Effector memory CD8-positive, alpha-beta T cell (primary cell): ENCODE measurements at regions not wholly inside any gene's neighbourhood (a gene's known extent, or its start where the extent isn't known, plus 50 kb on each side); places are given as distances from the start of the nearest gene placed in this dataset.

ENCODE experiments used
- ATAC-seq: fragments of 150-1000 bp; cut with Tn5 transposase; replicated peaks from 2 replicates; pipeline ENCODE4 v1.10.0; 2021; ENCODE audit warnings: mild to moderate bottlenecking, moderate library complexity
- DNase-seq, 3 experiments: peaks; one replicate each; pipeline ENCODE4 v3.0.0; 2021
- H3K27ac Mint-ChIP-seq, 2 donors: one replicate each; pipeline ENCODE4 v1.8.0; 2022; ENCODE audit warnings: mild to moderate bottlenecking in 2 of 2, mixed read lengths in 2 of 2, moderate library complexity in 2 of 2
- H3K27me3 Mint-ChIP-seq, 2 donors: one replicate each; pipeline ENCODE4 v1.8.0; 2022; ENCODE audit warnings: mixed read lengths in 2 of 2
- H3K36me3 Mint-ChIP-seq: one replicate; pipeline ENCODE4 v1.8.0; 2022; ENCODE audit warnings: mild to moderate bottlenecking, moderate library complexity, mixed read lengths; ENCODE audit not compliant: insufficient read depth
- H3K4me1 Mint-ChIP-seq, 2 donors: one replicate each; pipeline ENCODE4 v1.8.0; 2022; ENCODE audit warnings: low read depth in 2 of 2, mixed read lengths in 2 of 2
- H3K4me3 Mint-ChIP-seq, 2 donors: one replicate each; pipeline ENCODE4 v1.8.0; 2022; ENCODE audit warnings: mild to moderate bottlenecking in 2 of 2, mixed read lengths in 2 of 2, moderate library complexity in 2 of 2
- H3K9me3 Mint-ChIP-seq, 2 donors: one replicate each; pipeline ENCODE4 v1.8.0; 2022; ENCODE audit warnings: mixed read lengths in 2 of 2

- Mint-ChIP-seq H3K36me3 (no peaks in the 10 kb centered on the region), H3K4me3 (no peak overlapping the region), H3K9me3 (no peaks in the 10 kb centered on the region), H3K27ac (no peak overlapping the region), H3K27me3 (no peaks in the 10 kb centered on the region), H3K4me1 (no peaks in the 10 kb centered on the region)
- ATAC-seq (no peak), DNase-seq (no peak)
Measured at GRCh38 chr21:28459193-28459592, 533.5 kb downstream of the LTN1 start.

GRCh38 chr21:28458446-28458845 lies 534.2 kb downstream of the LTN1 start:
- Mint-ChIP-seq H3K27me3 (no peaks in the 10 kb centered on the region), H3K4me1 (no peaks in the 10 kb centered on the region), H3K9me3 (no peaks in the 10 kb centered on the region), H3K36me3 (no peaks in the 10 kb centered on the region), H3K4me3 (no peak overlapping the region), H3K27ac (no peak overlapping the region)
- DNase-seq (no peak), ATAC-seq (no peak)

GRCh38 chr21:28455253-28455600 lies 537.5 kb downstream of the LTN1 start:
- no peak for DNase-seq
- ATAC-seq, result no peak
- Mint-ChIP-seq H3K27ac (no peak overlapping the region), H3K27me3 (no peaks in the 10 kb centered on the region), H3K9me3 (no peaks in the 10 kb centered on the region), H3K4me3 (no peak overlapping the region), H3K36me3 (no peaks in the 10 kb centered on the region), H3K4me1 (no peaks in the 10 kb centered on the region)

GRCh38 chr21:28454564-28455252 lies 538.0 kb downstream of the LTN1 start:
- no peak for ATAC-seq
- H3K27ac Mint-ChIP-seq, result no peak overlapping the region
- no peaks in the 10 kb centered on the region for H3K27me3 Mint-ChIP-seq
- H3K4me3 Mint-ChIP-seq, result no peak overlapping the region
- no peak for DNase-seq
- no peaks in the 10 kb centered on the region for H3K36me3 Mint-ChIP-seq
- no peaks in the 10 kb centered on the region for H3K9me3 Mint-ChIP-seq
- H3K4me1 Mint-ChIP-seq, result no peaks in the 10 kb centered on the region

GRCh38 chr21:28447462-28447861 lies 545.2 kb downstream of the LTN1 start:
- no peak overlapping the region for H3K4me3 Mint-ChIP-seq
- ATAC-seq (no peak), DNase-seq (no peak)
- H3K9me3 Mint-ChIP-seq, result peaks cover 0 to 2% of the 10 kb centered on the region in 2 donors
- H3K27ac Mint-ChIP-seq, result no peak overlapping the region
- no peaks in the 10 kb centered on the region for H3K4me1 Mint-ChIP-seq
- no peaks in the 10 kb centered on the region for H3K36me3 Mint-ChIP-seq
- no peaks in the 10 kb centered on the region for H3K27me3 Mint-ChIP-seq

- Mint-ChIP-seq H3K36me3 (no peaks in the 10 kb centered on the region), H3K27ac (no peak overlapping the region), H3K4me1 (no peaks in the 10 kb centered on the region), H3K4me3 (no peak overlapping the region), H3K27me3 (no peaks in the 10 kb centered on the region), H3K9me3 (peaks cover 0 to 2% of the 10 kb centered on the region in 2 donors)
- ATAC-seq, result no peak
- no peak for DNase-seq
Measured at GRCh38 chr21:28445141-28445830, 547.4 kb downstream of the LTN1 start.

- ATAC-seq (no peak), DNase-seq (no peak)
- H3K27me3 Mint-ChIP-seq, result no peaks in the 10 kb centered on the region
- H3K27ac Mint-ChIP-seq, result no peak overlapping the region
- H3K36me3 Mint-ChIP-seq, result no peaks in the 10 kb centered on the region
- H3K4me3 Mint-ChIP-seq, result no peak overlapping the region
- peaks cover 0 to 2% of the 10 kb centered on the region in 2 donors for H3K9me3 Mint-ChIP-seq
- no peaks in the 10 kb centered on the region for H3K4me1 Mint-ChIP-seq
Measured at GRCh38 chr21:28444557-28444956, 548.1 kb downstream of the LTN1 start.

- peaks cover 0 to 2% of the 10 kb centered on the region in 2 donors for H3K9me3 Mint-ChIP-seq
- ATAC-seq (no peak), DNase-seq (no peak)
- H3K36me3 Mint-ChIP-seq, result no peaks in the 10 kb centered on the region
- H3K27me3 Mint-ChIP-seq, result no peaks in the 10 kb centered on the region
- H3K4me1 Mint-ChIP-seq, result no peaks in the 10 kb centered on the region
- no peak overlapping the region for H3K27ac Mint-ChIP-seq
- no peak overlapping the region for H3K4me3 Mint-ChIP-seq
Measured at GRCh38 chr21:28444111-28444510, 548.6 kb downstream of the LTN1 start.

- DNase-seq (no peak), ATAC-seq (no peak)
- Mint-ChIP-seq H3K4me3 (no peak overlapping the region), H3K4me1 (no peaks in the 10 kb centered on the region), H3K9me3 (peaks cover 0 to 2% of the 10 kb centered on the region in 2 donors), H3K36me3 (no peaks in the 10 kb centered on the region), H3K27me3 (no peaks in the 10 kb centered on the region), H3K27ac (no peak overlapping the region)
Measured at GRCh38 chr21:28442624-28443023, 550.1 kb downstream of the LTN1 start.

- Mint-ChIP-seq H3K36me3 (no peaks in the 10 kb centered on the region), H3K27me3 (no peaks in the 10 kb centered on the region), H3K9me3 (peaks cover 0 to 2% of the 10 kb centered on the region in 2 donors), H3K4me3 (no peak overlapping the region), H3K27ac (no peak overlapping the region), H3K4me1 (no peaks in the 10 kb centered on the region)
- DNase-seq, result no peak
- no peak for ATAC-seq
Measured at GRCh38 chr21:28442085-28442484, 550.6 kb downstream of the LTN1 start.

- no peak overlapping the region for H3K27ac Mint-ChIP-seq
- H3K36me3 Mint-ChIP-seq, result no peaks in the 10 kb centered on the region
- H3K4me3 Mint-ChIP-seq, result no peak overlapping the region
- H3K27me3 Mint-ChIP-seq, result no peaks in the 10 kb centered on the region
- H3K4me1 Mint-ChIP-seq, result no peaks in the 10 kb centered on the region
- ATAC-seq (no peak), DNase-seq (no peak)
- no peaks in the 10 kb centered on the region for H3K9me3 Mint-ChIP-seq
Measured at GRCh38 chr21:28439788-28440187, 552.9 kb downstream of the LTN1 start.

- no peaks in the 10 kb centered on the region for H3K4me1 Mint-ChIP-seq
- no peaks in the 10 kb centered on the region for H3K27me3 Mint-ChIP-seq
- H3K4me3 Mint-ChIP-seq, result no peak overlapping the region
- H3K36me3 Mint-ChIP-seq, result no peaks in the 10 kb centered on the region
- DNase-seq, result no peak
- ATAC-seq, result no peak
- no peak overlapping the region for H3K27ac Mint-ChIP-seq
- no peaks in the 10 kb centered on the region for H3K9me3 Mint-ChIP-seq
Measured at GRCh38 chr21:28439251-28439650, 553.4 kb downstream of the LTN1 start.

- Mint-ChIP-seq H3K27ac (no peak overlapping the region), H3K4me1 (no peaks in the 10 kb centered on the region), H3K27me3 (no peaks in the 10 kb centered on the region), H3K4me3 (no peak overlapping the region), H3K36me3 (no peaks in the 10 kb centered on the region), H3K9me3 (no peaks in the 10 kb centered on the region)
- DNase-seq (no peak), ATAC-seq (no peak)
Measured at GRCh38 chr21:28437061-28437460, 555.6 kb downstream of the LTN1 start.

- DNase-seq (no peak), ATAC-seq (no peak)
- Mint-ChIP-seq H3K27me3 (no peaks in the 10 kb centered on the region), H3K36me3 (no peaks in the 10 kb centered on the region), H3K27ac (no peak overlapping the region), H3K4me3 (no peak overlapping the region), H3K4me1 (no peaks in the 10 kb centered on the region), H3K9me3 (no peaks in the 10 kb centered on the region)
Measured at GRCh38 chr21:28436286-28436932, 556.3 kb downstream of the LTN1 start.
